HepG2 (cell line): ENCODE measurements at regions not wholly inside any gene's neighbourhood (a gene's known extent, or its start where the extent isn't known, plus 50 kb on each side); places are given as distances from the start of the nearest gene placed in this dataset.
A peak's percentile ranks its signal among the peaks of the same experiment; 100 is the strongest.

Source experiments
- ATM ChIP-seq: fragments of 450-650 bp; IDR thresholded peaks from 2 replicates; pipeline ENCODE4 v1.7.1; 2017; ENCODE audit warnings: mild to moderate bottlenecking, borderline replicate concordance
- CREB3 ChIP-seq: sonication (generic); formaldehyde crosslinking; IDR thresholded peaks from 2 replicates; pipeline ENCODE4 v1.5.0; 2020; ENCODE audit warnings: missing genetic modification reagents
- JUN ChIP-seq: sonication (generic); formaldehyde crosslinking; IDR thresholded peaks from 2 replicates; pipeline ENCODE4 v1.4.0; 2020; ENCODE audit warnings: mild to moderate bottlenecking, missing genetic modification reagents
- KLF15 ChIP-seq: sonication (generic); formaldehyde crosslinking; IDR thresholded peaks from 2 replicates; pipeline ENCODE4 v1.8.1; 2023; ENCODE audit warnings: borderline replicate concordance, mild to moderate bottlenecking, inconsistent platforms, missing genetic modification reagents, mixed read lengths
- MED1 ChIP-seq: sonication (generic); formaldehyde crosslinking; IDR thresholded peaks from 2 replicates; pipeline ENCODE4 v1.4.0; 2020; ENCODE audit warnings: missing genetic modification reagents
- MXD4 ChIP-seq: IDR thresholded peaks from 2 replicates; pipeline ENCODE4 v1.6.1; 2016; ENCODE audit warnings: mild to moderate bottlenecking, missing biosample characterization, missing genetic modification reagents
- MZF1 ChIP-seq: sonication (generic); formaldehyde crosslinking; IDR thresholded peaks from 2 replicates; pipeline ENCODE4 v1.8.1; 2023; ENCODE audit warnings: mild to moderate bottlenecking, missing genetic modification reagents, borderline replicate concordance
- NFKB2 ChIP-seq: sonication (generic); formaldehyde crosslinking; IDR thresholded peaks from 2 replicates; pipeline ENCODE4 v1.4.0; 2020; ENCODE audit warnings: missing genetic modification reagents, borderline replicate concordance
- RFX5 ChIP-seq: IDR thresholded peaks from 2 replicates; pipeline ENCODE4 v1.6.1; 2011; ENCODE audit warnings: low read depth, low read length, improper control_type of control experiment
- SIX1 ChIP-seq: sonication (generic); formaldehyde crosslinking; IDR thresholded peaks from 2 replicates; pipeline ENCODE4 v1.4.0; 2020; ENCODE audit warnings: missing genetic modification reagents, borderline replicate concordance
- SNRNP70 ChIP-seq: fragments of 200-400 bp; formaldehyde crosslinking; IDR thresholded peaks from 2 replicates; pipeline ENCODE4 v1.6.1; 2017; ENCODE audit warnings: mild to moderate bottlenecking, low read depth, low read length, moderate library complexity
- ZBTB39 ChIP-seq: sonication (generic); formaldehyde crosslinking; IDR thresholded peaks from 2 replicates; pipeline ENCODE4 v1.5.0; 2020; ENCODE audit warnings: missing genetic modification reagents
- ZMYM4 ChIP-seq: sonication (generic); formaldehyde crosslinking; IDR thresholded peaks from 2 replicates; pipeline ENCODE4 v1.8.1; 2023; ENCODE audit warnings: mild to moderate bottlenecking, missing genetic modification reagents
- ZNF101 ChIP-seq: sonication (generic); formaldehyde crosslinking; IDR thresholded peaks from 2 replicates; pipeline ENCODE4 v1.4.0; 2020; ENCODE audit warnings: mild to moderate bottlenecking, low read depth, missing genetic modification reagents, borderline replicate concordance
- ZNF160 ChIP-seq: sonication (generic); formaldehyde crosslinking; IDR thresholded peaks from 2 replicates; pipeline ENCODE4 v1.8.0; 2022; ENCODE audit warnings: mild to moderate bottlenecking, inconsistent platforms, missing genetic modification reagents
- ZNF225 ChIP-seq: sonication (generic); formaldehyde crosslinking; IDR thresholded peaks from 2 replicates; pipeline ENCODE4 v1.4.0; 2020; ENCODE audit warnings: mild to moderate bottlenecking, missing genetic modification reagents
- ZNF3 ChIP-seq: IDR thresholded peaks from 2 replicates; pipeline ENCODE4 v1.7.0; 2017; ENCODE audit warnings: inconsistent platforms
- ZNF512 ChIP-seq: sonication (generic); formaldehyde crosslinking; IDR thresholded peaks from 2 replicates; pipeline ENCODE4 v1.4.0; 2020; ENCODE audit warnings: mild to moderate bottlenecking, missing genetic modification reagents
- ZNF543 ChIP-seq: sonication (generic); formaldehyde crosslinking; IDR thresholded peaks from 2 replicates; pipeline ENCODE4 v1.4.0; 2020; ENCODE audit warnings: mild to moderate bottlenecking, missing genetic modification reagents
- ZNF558 ChIP-seq: sonication (generic); formaldehyde crosslinking; IDR thresholded peaks from 2 replicates; pipeline ENCODE4 v1.9.0; 2022; ENCODE audit warnings: mild to moderate bottlenecking, missing genetic modification reagents, borderline replicate concordance
- ZNF652 ChIP-seq: IDR thresholded peaks from 2 replicates; pipeline ENCODE4 v1.6.1; 2016; ENCODE audit warnings: low read depth, borderline replicate concordance
- ZNF75D ChIP-seq: sonication (generic); formaldehyde crosslinking; IDR thresholded peaks from 2 replicates; pipeline ENCODE4 v1.8.1; 2023; ENCODE audit warnings: missing genetic modification reagents, mild to moderate bottlenecking, borderline replicate concordance
- ZNF768 ChIP-seq: sonication (generic); formaldehyde crosslinking; IDR thresholded peaks from 2 replicates; pipeline ENCODE4 v1.4.0; 2020; ENCODE audit warnings: missing genetic modification reagents
- ZNF790 ChIP-seq: sonication (generic); formaldehyde crosslinking; IDR thresholded peaks from 2 replicates; pipeline ENCODE4 v1.8.0; 2022; ENCODE audit warnings: missing genetic modification reagents, mild to moderate bottlenecking, borderline replicate concordance
- TF ChIP-seq, protein P1 (sequence below): IDR thresholded peaks from 2 replicates; pipeline ENCODE4 v1.6.1; 2018; ENCODE audit warnings: missing genetic modification reagents, mild to moderate bottlenecking, missing compliant biosample characterization

DNA sequence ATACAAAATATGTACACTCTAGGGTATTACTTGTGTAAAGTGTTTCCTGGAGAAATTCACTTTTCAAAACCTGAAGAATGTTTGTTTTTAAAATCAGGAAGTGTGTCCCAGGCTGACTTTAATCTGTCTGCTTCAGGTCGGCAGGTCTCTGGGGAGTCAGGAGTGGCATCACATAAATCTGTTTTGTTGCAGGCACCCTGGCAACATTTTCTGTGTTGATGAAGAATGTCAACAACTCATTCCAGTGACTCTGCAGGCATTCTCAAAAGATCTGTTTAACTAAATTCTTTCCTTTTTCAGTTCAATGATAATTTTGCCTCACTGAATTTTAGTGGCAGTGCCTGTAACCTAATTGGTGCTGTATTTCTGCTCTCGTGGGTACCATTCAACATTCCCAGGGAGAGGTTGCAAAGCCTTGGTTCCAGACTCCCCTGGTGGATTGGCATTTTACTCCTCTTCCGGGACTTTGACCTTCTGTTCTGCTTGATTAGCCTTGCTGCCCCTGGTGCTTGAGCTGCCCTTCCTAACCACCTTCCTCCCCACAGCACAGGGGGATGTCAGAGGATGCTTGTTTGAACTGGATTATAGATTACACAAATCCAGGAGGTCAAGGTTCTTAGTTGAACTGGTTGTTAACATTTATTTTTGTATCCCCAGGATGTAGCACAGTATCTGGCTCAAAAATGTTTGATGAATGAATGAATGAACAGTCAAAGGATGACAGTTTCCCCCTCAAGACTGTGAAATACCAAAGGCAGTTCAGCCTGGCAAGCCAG lies 55.4 kb upstream of the LPGAT1 start (continued):
- TF ChIP-seq SNRNP70 (no peak), CREB3 (CRISPR knock-in tag) (no peak), ZNF652 (CRISPR knock-in tag) (no peak), ZNF101 (CRISPR knock-in tag) (no peak), ZNF225 (CRISPR knock-in tag) (no peak), ZBTB39 (CRISPR knock-in tag) (no peak), ZNF75D (CRISPR knock-in tag) (no peak), ZNF160 (CRISPR knock-in tag) (no peak), ZNF768 (CRISPR knock-in tag) (no peak), MED1 (peak; percentile 81), KLF15 (CRISPR knock-in tag) (no peak), ATM (no peak), MZF1 (no peak), ZNF543 (CRISPR knock-in tag) (no peak), ZNF3 (peak; percentile 95), SIX1 (CRISPR knock-in tag) (peak; percentile 39; the same call in 1 of the 2 replicates), ZNF512 (no peak), NFKB2 (no peak), MXD4 (no peak), ZNF558 (CRISPR knock-in tag) (no peak), ZMYM4 (CRISPR knock-in tag) (peak; percentile 82), RFX5 (no peak), JUN (CRISPR knock-in tag) (no peak), ZNF790 (no peak)
- TF ChIP-seq, protein P1, sequence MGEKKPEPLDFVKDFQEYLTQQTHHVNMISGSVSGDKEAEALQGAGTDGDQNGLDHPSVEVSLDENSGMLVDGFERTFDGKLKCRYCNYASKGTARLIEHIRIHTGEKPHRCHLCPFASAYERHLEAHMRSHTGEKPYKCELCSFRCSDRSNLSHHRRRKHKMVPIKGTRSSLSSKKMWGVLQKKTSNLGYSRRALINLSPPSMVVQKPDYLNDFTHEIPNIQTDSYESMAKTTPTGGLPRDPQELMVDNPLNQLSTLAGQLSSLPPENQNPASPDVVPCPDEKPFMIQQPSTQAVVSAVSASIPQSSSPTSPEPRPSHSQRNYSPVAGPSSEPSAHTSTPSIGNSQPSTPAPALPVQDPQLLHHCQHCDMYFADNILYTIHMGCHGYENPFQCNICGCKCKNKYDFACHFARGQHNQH (CRISPR knock-in tag) = peak; percentile 80
